OCI-LY1 (cell line): ENCODE measurements at regions not wholly inside any gene's neighbourhood (a gene's known extent, or its start where the extent isn't known, plus 50 kb on each side); places are given as distances from the start of the nearest gene placed in this dataset.

ENCODE experiments used
- H2AFZ ChIP-seq: fragments of 200-600 bp; sonication (generic), shearing (Covaris generic); 2 replicates; pipeline ENCODE4 v1.6.0; 2014; ENCODE audit warnings: antibody characterized with exemption, mild to moderate bottlenecking, low read length
- H3F3A ChIP-seq: fragments of 200-600 bp; sonication (generic), shearing (Covaris generic); 2 replicates; pipeline ENCODE4 v1.6.0; 2014; ENCODE audit warnings: mild to moderate bottlenecking, antibody characterized with exemption, low read length, moderate library complexity; ENCODE audit not compliant: insufficient read depth
- H3K27ac ChIP-seq: fragments of 200-600 bp; sonication (generic); 2 replicates; pipeline ENCODE4 v1.5.1; 2014; ENCODE audit warnings: low read length, mixed run types, mild to moderate bottlenecking, low read depth; ENCODE audit not compliant: poor library complexity, severe bottlenecking
- H3K27me3 ChIP-seq: fragments of 200-600 bp; sonication (generic); 2 replicates; pipeline ENCODE4 v1.6.0; 2014; ENCODE audit warnings: antibody characterized with exemption, mild to moderate bottlenecking, low read length, moderate library complexity; ENCODE audit not compliant: insufficient read depth
- H3K36me3 ChIP-seq: fragments of 200-600 bp; sonication (generic); 2 replicates; pipeline ENCODE4 v1.6.1; 2014; ENCODE audit warnings: mild to moderate bottlenecking, antibody characterized with exemption, low read length, moderate library complexity, mixed read lengths; ENCODE audit not compliant: insufficient read depth
- H3K4me1 ChIP-seq: fragments of 200-600 bp; sonication (generic); 2 replicates; pipeline ENCODE4 v1.5.1; 2014; ENCODE audit warnings: mild to moderate bottlenecking, low read length, moderate library complexity; ENCODE audit not compliant: insufficient read depth, severe bottlenecking
- H3K4me2 ChIP-seq: fragments of 200-600 bp; sonication (generic), shearing (Covaris generic); 2 replicates; pipeline ENCODE4 v1.6.1; 2014; ENCODE audit warnings: low read length
- H3K4me3 ChIP-seq: fragments of 200-600 bp; sonication (generic); 2 replicates; pipeline ENCODE4 v1.5.1; 2014; ENCODE audit warnings: low read length, low read depth, mild to moderate bottlenecking, mixed read lengths; ENCODE audit not compliant: poor library complexity, severe bottlenecking
- H3K79me2 ChIP-seq: fragments of 200-600 bp; shearing (Covaris generic); 2 replicates; pipeline ENCODE4 v1.6.1; 2016; ENCODE audit warnings: mixed run types, low read length, mixed read lengths; ENCODE audit not compliant: insufficient read depth
- H3K9ac ChIP-seq: fragments of 200-600 bp; sonication (generic), shearing (Covaris generic); 2 replicates; pipeline ENCODE4 v1.6.1; 2014; ENCODE audit warnings: mild to moderate bottlenecking, low read length, mixed read lengths
- H3K9me2 ChIP-seq: fragments of 200-600 bp; sonication (generic), shearing (Covaris generic); 2 replicates; pipeline ENCODE4 v1.6.1; 2014; ENCODE audit warnings: low read depth, mild to moderate bottlenecking, low read length, mixed read lengths
- H3K9me3 ChIP-seq: fragments of 200-600 bp; shearing (Covaris generic); 2 replicates; pipeline ENCODE4 v1.6.1; 2014; ENCODE audit warnings: low read length, mixed read lengths
- H4K20me1 ChIP-seq: fragments of 200-600 bp; sonication (generic), shearing (Covaris generic); 2 replicates; pipeline ENCODE4 v1.6.0; 2016; ENCODE audit warnings: mild to moderate bottlenecking, low read length; ENCODE audit not compliant: insufficient read depth
- EZH2 ChIP-seq: fragments of 200-600 bp; sonication (generic), shearing (Covaris generic); IDR thresholded peaks from 2 replicates; pipeline ENCODE4 v1.8.0; 2017; ENCODE audit warnings: borderline replicate concordance, mixed run types, mild to moderate bottlenecking, antibody characterized with exemption, low read length, moderate library complexity, mixed read lengths
- TF ChIP-seq, protein P1 (sequence below): fragments of 200-600 bp; sonication (generic), shearing (Covaris generic); IDR thresholded peaks from 2 replicates; pipeline ENCODE4 v1.5.1; 2017; ENCODE audit warnings: mild to moderate bottlenecking, antibody characterized with exemption, low read length, moderate library complexity, mixed read lengths

DNA sequence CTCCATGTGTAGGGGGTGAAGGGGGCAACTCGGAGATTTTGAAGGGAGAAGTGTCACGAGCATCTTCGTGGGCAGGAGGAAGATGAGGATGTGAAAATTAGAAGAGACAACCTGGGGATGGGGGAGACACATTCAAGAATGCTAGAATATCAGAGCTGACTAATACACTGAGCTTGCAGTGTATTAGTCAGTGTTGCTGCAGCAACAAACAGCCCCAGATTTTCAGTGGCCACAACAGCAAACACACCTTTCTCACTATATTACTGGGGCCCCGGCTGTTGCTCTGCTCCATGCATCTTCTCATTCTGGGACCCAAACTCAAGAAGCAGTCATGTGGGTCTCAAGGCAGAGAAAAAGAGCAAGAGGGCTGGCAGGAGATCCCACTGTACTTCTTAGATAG lies 74.8 kb upstream of the SIM2 start:
- Histone ChIP-seq H3K4me3 (no peak overlapping the region), H3K27me3 (no peaks in the 10 kb centered on the region), H3K79me2 (no peaks in the 10 kb centered on the region), H3K9ac (no peak overlapping the region), H3K36me3 (no peaks in the 10 kb centered on the region), H4K20me1 (no peaks in the 10 kb centered on the region), H3F3A (no peaks in the 10 kb centered on the region), H3K27ac (no peak overlapping the region), H3K4me2 (no peak overlapping the region), H3K9me3 (no peaks in the 10 kb centered on the region), H3K9me2 (no peaks in the 10 kb centered on the region), H3K4me1 (no peaks in the 10 kb centered on the region), H2AFZ (no peak overlapping the region)
- no peak for TF ChIP-seq EZH2
- TF ChIP-seq, protein P1, sequence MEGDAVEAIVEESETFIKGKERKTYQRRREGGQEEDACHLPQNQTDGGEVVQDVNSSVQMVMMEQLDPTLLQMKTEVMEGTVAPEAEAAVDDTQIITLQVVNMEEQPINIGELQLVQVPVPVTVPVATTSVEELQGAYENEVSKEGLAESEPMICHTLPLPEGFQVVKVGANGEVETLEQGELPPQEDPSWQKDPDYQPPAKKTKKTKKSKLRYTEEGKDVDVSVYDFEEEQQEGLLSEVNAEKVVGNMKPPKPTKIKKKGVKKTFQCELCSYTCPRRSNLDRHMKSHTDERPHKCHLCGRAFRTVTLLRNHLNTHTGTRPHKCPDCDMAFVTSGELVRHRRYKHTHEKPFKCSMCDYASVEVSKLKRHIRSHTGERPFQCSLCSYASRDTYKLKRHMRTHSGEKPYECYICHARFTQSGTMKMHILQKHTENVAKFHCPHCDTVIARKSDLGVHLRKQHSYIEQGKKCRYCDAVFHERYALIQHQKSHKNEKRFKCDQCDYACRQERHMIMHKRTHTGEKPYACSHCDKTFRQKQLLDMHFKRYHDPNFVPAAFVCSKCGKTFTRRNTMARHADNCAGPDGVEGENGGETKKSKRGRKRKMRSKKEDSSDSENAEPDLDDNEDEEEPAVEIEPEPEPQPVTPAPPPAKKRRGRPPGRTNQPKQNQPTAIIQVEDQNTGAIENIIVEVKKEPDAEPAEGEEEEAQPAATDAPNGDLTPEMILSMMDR: no peak

DNA sequence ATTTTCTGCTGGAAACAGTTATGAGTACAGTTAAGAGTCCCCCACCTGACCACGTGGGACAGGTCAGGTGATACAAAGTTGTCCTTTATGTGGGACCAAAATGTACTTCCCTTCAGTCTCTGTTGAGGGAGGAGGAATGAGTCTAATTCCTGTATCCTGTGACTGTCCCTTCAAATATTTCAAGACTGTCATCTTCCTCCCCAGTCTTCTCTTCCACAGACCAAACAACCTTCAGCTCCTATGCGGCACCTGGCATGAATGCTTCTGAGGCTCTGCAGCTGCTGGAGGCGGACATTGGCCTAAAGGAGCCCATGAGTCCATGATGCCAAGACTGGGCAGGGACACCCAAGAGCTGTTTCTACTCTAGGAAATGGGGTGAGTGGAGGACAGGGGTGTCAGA lies 72.1 kb upstream of the SIM2 start:
- no peaks in the 10 kb centered on the region for H4K20me1 ChIP-seq
- no peak overlapping the region for H3K9ac ChIP-seq
- no peak overlapping the region for H3K4me2 ChIP-seq
- H3K79me2 ChIP-seq: no peaks in the 10 kb centered on the region
- no peaks in the 10 kb centered on the region for H3K9me2 ChIP-seq
- no peaks in the 10 kb centered on the region for H3F3A ChIP-seq
- no peak overlapping the region for H3K27ac ChIP-seq
- H3K36me3 ChIP-seq: no peaks in the 10 kb centered on the region
- H3K27me3 ChIP-seq: no peaks in the 10 kb centered on the region
- H3K4me1 ChIP-seq: no peaks in the 10 kb centered on the region
- no peaks in the 10 kb centered on the region for H3K9me3 ChIP-seq
- no peak for TF ChIP-seq EZH2
- TF ChIP-seq, protein P1: no peak
- H2AFZ ChIP-seq: no peak overlapping the region
- no peak overlapping the region for H3K4me3 ChIP-seq

DNA sequence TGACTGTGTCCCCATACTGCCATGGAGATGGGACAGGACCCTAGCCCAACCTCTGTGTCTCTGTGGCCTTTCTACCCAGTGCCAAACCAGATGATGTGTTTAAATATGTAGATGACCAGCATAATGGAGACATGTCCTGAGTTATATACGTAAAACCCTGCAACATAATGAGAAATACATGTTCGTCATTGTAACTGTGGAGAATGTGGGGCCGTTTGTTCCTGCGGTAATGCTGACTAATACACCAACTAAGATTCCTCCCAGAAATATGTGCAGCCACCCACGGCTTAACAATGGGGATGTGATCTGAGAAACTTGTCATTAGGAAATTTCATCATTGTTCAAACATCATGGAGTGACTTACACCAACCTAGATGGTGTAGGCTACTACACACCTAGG lies 71.7 kb upstream of the SIM2 start:
- no peak overlapping the region for H3K27ac ChIP-seq
- H3K4me1 ChIP-seq: no peaks in the 10 kb centered on the region
- no peak overlapping the region for H3K9ac ChIP-seq
- H3K36me3 ChIP-seq: no peaks in the 10 kb centered on the region
- no peaks in the 10 kb centered on the region for H3K9me2 ChIP-seq
- TF ChIP-seq, protein P1: no peak
- no peak for TF ChIP-seq EZH2
- no peaks in the 10 kb centered on the region for H3K79me2 ChIP-seq
- no peaks in the 10 kb centered on the region for H4K20me1 ChIP-seq
- H3K4me3 ChIP-seq: no peak overlapping the region
- no peaks in the 10 kb centered on the region for H3K27me3 ChIP-seq
- H3K4me2 ChIP-seq: no peak overlapping the region
- no peaks in the 10 kb centered on the region for H3F3A ChIP-seq
- no peak overlapping the region for H2AFZ ChIP-seq
- H3K9me3 ChIP-seq: no peaks in the 10 kb centered on the region
